Liver (tissue), 3 donors: ENCODE measurements at regions not wholly inside any gene's neighbourhood (a gene's known extent, or its start where the extent isn't known, plus 50 kb on each side); places are given as distances from the start of the nearest gene placed in this dataset.

Experiments
- EGR1 ChIP-seq, 2 donors: IDR thresholded peaks; 2 replicates each; pipeline ENCODE4 v1.6.1; 2016 to 2018; ENCODE audit warnings: antibody characterized with exemption in 2 of 2, low read depth in 2 of 2
- GABPA ChIP-seq, 2 donors: IDR thresholded peaks in 1 of 2; conservative IDR thresholded peaks in 1 of 2; 2 replicates each; pipeline ENCODE4 v1.6.1; 2016; ENCODE audit warnings: antibody characterized with exemption in 2 of 2, mild to moderate bottlenecking in 1 of 2, moderate library complexity in 1 of 2
- HNF4G ChIP-seq: IDR thresholded peaks from 2 replicates; pipeline ENCODE4 v1.6.1; 2016; ENCODE audit warnings: antibody characterized with exemption
- YY1 ChIP-seq: IDR thresholded peaks from 2 replicates; pipeline ENCODE4 v1.6.1; 2016; ENCODE audit warnings: antibody characterized with exemption, mild to moderate bottlenecking
- TF ChIP-seq, protein P1 (sequence below): fragments of 150-350 bp; IDR thresholded peaks from 2 replicates; pipeline ENCODE4 v1.5.1; 2017; ENCODE audit warnings: improper control_type of control experiment, low read depth, low read length; ENCODE audit not compliant: missing input control
- donor health status: healthy.
- donor health status: healthy.

- TF ChIP-seq, protein P1, sequence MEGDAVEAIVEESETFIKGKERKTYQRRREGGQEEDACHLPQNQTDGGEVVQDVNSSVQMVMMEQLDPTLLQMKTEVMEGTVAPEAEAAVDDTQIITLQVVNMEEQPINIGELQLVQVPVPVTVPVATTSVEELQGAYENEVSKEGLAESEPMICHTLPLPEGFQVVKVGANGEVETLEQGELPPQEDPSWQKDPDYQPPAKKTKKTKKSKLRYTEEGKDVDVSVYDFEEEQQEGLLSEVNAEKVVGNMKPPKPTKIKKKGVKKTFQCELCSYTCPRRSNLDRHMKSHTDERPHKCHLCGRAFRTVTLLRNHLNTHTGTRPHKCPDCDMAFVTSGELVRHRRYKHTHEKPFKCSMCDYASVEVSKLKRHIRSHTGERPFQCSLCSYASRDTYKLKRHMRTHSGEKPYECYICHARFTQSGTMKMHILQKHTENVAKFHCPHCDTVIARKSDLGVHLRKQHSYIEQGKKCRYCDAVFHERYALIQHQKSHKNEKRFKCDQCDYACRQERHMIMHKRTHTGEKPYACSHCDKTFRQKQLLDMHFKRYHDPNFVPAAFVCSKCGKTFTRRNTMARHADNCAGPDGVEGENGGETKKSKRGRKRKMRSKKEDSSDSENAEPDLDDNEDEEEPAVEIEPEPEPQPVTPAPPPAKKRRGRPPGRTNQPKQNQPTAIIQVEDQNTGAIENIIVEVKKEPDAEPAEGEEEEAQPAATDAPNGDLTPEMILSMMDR: no peak
- TF ChIP-seq EGR1 (IDR thresholded peaks at IDR 0.05; ENCODE audit: low read depth in 2 of 2): no peak
- no peak for TF ChIP-seq YY1
- no peak for TF ChIP-seq GABPA (IDR thresholded peaks at IDR 0.05 in 1 of 2, conservative IDR thresholded peaks at IDR 0.05 in 1 of 2)
- TF ChIP-seq HNF4G: no peak
These were observed 105.9 kb upstream of the GJB6 start for GRCh38 chr13:20337884-20338551.
